SK-N-SH (cell line): ENCODE measurements at regions not wholly inside any gene's neighbourhood (a gene's known extent, or its start where the extent isn't known, plus 50 kb on each side); places are given as distances from the start of the nearest gene placed in this dataset.

Source experiments
- CTCF ChIA-PET: fragments of 300-600, 350-600 bp; formaldehyde crosslinking; extraction: SDS; loops from one replicate; lab custom pipeline; 2021; lab: Yijun Ruan, JAX
- POLR2A ChIA-PET: fragments of 350-600 bp; sonication (Branson Sonifier 250); formaldehyde crosslinking; extraction: SDS; loops from one replicate; lab custom pipeline; 2020; ENCODE audit warnings: antibody characterized with exemption, inconsistent platforms; lab: Yijun Ruan, JAX
- DNase-seq: peaks from one replicate; pipeline ENCODE4 v3.0.0; 2012
- H2AFZ ChIP-seq: fragments of 200-600 bp; sonication (generic); 2 replicates; pipeline ENCODE4 v1.8.1; 2016; ENCODE audit warnings: antibody characterized with exemption, mild to moderate bottlenecking, low read depth
- H3F3A ChIP-seq: fragments of 200-600 bp; sonication (generic); replicated peaks from 2 replicates; pipeline ENCODE3; 2016; ENCODE audit warnings: antibody characterized with exemption, mild to moderate bottlenecking; ENCODE audit not compliant: insufficient read depth
- H3K27ac ChIP-seq, 2 experiments: fragments of 200-500 bp in 1 of 2; fragments of 200-600 bp in 1 of 2; sonication (Bioruptor generic) in 1 of 2; sonication (generic), shearing (Covaris generic) in 1 of 2; 2 replicates each; pipeline versions ENCODE4 v1.5.1 to v1.6.1; 2014 to 2016; ENCODE audit warnings: low read depth in 2 of 2, inconsistent platforms in 1 of 2, low read length in 1 of 2, mild to moderate bottlenecking in 1 of 2, mixed read lengths in 1 of 2
- H3K27me3 ChIP-seq: fragments of 200-600 bp; sonication (generic), shearing (Covaris generic); 2 replicates; pipeline ENCODE4 v1.6.1; 2016; ENCODE audit warnings: mixed run types; ENCODE audit not compliant: insufficient read depth
- H3K36me3 ChIP-seq, 2 experiments: fragments of 200-500 bp in 1 of 2; fragments of 200-600 bp in 1 of 2; sonication (Bioruptor generic) in 1 of 2; sonication (generic) in 1 of 2; replicated peaks in 1 of 2; 2 replicates each; pipeline versions ENCODE3 to v1.5.1; 2014 to 2016; ENCODE audit warnings: low read length in 1 of 2, mild to moderate bottlenecking in 1 of 2; ENCODE audit not compliant: insufficient read depth in 2 of 2, control insufficient read depth in 1 of 2
- H3K4me1 ChIP-seq, 2 experiments: fragments of 200-500 bp in 1 of 2; fragments of 200-600 bp in 1 of 2; sonication (Bioruptor generic) in 1 of 2; sonication (generic), shearing (Covaris generic) in 1 of 2; 2 replicates each; pipeline versions ENCODE4 v1.5.1 to v1.6.1; 2014 to 2016; ENCODE audit warnings: low read depth in 1 of 2, low read length in 1 of 2, mixed run types in 1 of 2; ENCODE audit not compliant: insufficient read depth in 2 of 2, control insufficient read depth in 1 of 2
- H3K4me2 ChIP-seq: fragments of 200-600 bp; sonication (generic), shearing (Covaris generic); 2 replicates; pipeline ENCODE4 v1.6.1; 2017; ENCODE audit warnings: mixed run types
- H3K4me3 ChIP-seq, 2 experiments: fragments of 200-500 bp in 1 of 2; fragments of 200-600 bp in 1 of 2; sonication (Bioruptor generic) in 1 of 2; sonication (generic), shearing (Covaris generic) in 1 of 2; 2 replicates each; pipeline versions ENCODE4 v1.5.1 to v1.8.1; 2014 to 2016; ENCODE audit warnings: low read depth in 2 of 2, inconsistent platforms in 1 of 2, low read length in 1 of 2, mild to moderate bottlenecking in 1 of 2, mixed read lengths in 1 of 2, moderate library complexity in 1 of 2
- H3K79me2 ChIP-seq: fragments of 200-600 bp; sonication (generic); 2 replicates; pipeline ENCODE4 v1.8.1; 2017; ENCODE audit warnings: mild to moderate bottlenecking; ENCODE audit not compliant: insufficient read depth
- H3K9ac ChIP-seq: fragments of 200-600 bp; sonication (generic); 2 replicates; pipeline ENCODE4 v1.6.1; 2017; ENCODE audit warnings: mixed run types
- H3K9me2 ChIP-seq: fragments of 200-600 bp; sonication (generic); 2 replicates; pipeline ENCODE4 v1.6.1; 2017; ENCODE audit warnings: mixed run types
- H3K9me3 ChIP-seq: fragments of 200-600 bp; sonication (generic); 2 replicates; pipeline ENCODE4 v1.6.1; 2017; ENCODE audit warnings: mixed run types, mild to moderate bottlenecking, moderate library complexity
- H4K20me1 ChIP-seq: fragments of 200-600 bp; sonication (generic); 2 replicates; pipeline ENCODE4 v1.6.1; 2017; ENCODE audit warnings: mild to moderate bottlenecking, mixed run types; ENCODE audit not compliant: insufficient read depth
- CHD2 ChIP-seq: fragments of 150-350 bp; IDR thresholded peaks from 2 replicates; pipeline ENCODE4 v1.6.1; 2018; ENCODE audit warnings: low read length; ENCODE audit not compliant: partially characterized antibody
- CTCF ChIP-seq: fragments of 200-600 bp; sonication (generic); IDR thresholded peaks from 2 replicates; pipeline ENCODE4 v1.6.1; 2017; ENCODE audit warnings: antibody characterized with exemption, mild to moderate bottlenecking, moderate library complexity
- ELF1 ChIP-seq: IDR thresholded peaks from 2 replicates; pipeline ENCODE4 v1.4.0; 2012
- EZH2phosphoT487 ChIP-seq: fragments of 200-600 bp; sonication (generic); IDR thresholded peaks from 2 replicates; pipeline ENCODE4 v1.6.1; 2017; ENCODE audit warnings: low read depth, mixed run types, mild to moderate bottlenecking, antibody characterized with exemption, moderate library complexity, borderline replicate concordance
- FOSL2 ChIP-seq: IDR thresholded peaks from 2 replicates; pipeline ENCODE4 v1.4.0; 2012; ENCODE audit warnings: low read depth, mild to moderate bottlenecking, moderate library complexity, borderline replicate concordance
- FOXJ3 ChIP-seq: sonication (generic); formaldehyde crosslinking; IDR thresholded peaks from 2 replicates; pipeline ENCODE4 v1.5.1; 2020; ENCODE audit warnings: mild to moderate bottlenecking, missing genetic modification reagents
- FOXM1 ChIP-seq: IDR thresholded peaks from 2 replicates; pipeline ENCODE4 v1.4.0; 2012; ENCODE audit warnings: low read depth, mild to moderate bottlenecking
- GABPA ChIP-seq: IDR thresholded peaks from 2 replicates; pipeline ENCODE4 v1.4.0; 2012; ENCODE audit warnings: low read depth, mild to moderate bottlenecking
- GATA2 ChIP-seq: sonication (generic); formaldehyde crosslinking; IDR thresholded peaks from 2 replicates; pipeline ENCODE4 v1.5.0; 2020; ENCODE audit warnings: mild to moderate bottlenecking, missing genetic modification reagents
- IRF3 ChIP-seq: fragments of 150-350 bp; IDR thresholded peaks from 2 replicates; pipeline ENCODE4 v1.6.1; 2016; ENCODE audit warnings: mild to moderate bottlenecking, low read depth, low read length
- MAX ChIP-seq: IDR thresholded peaks from 2 replicates; pipeline ENCODE4 v1.4.0; 2012; ENCODE audit warnings: low read depth
- NFIC ChIP-seq: IDR thresholded peaks from 2 replicates; pipeline ENCODE4 v1.4.0; 2012; ENCODE audit warnings: borderline replicate concordance
- PBX3 ChIP-seq: IDR thresholded peaks from 2 replicates; pipeline ENCODE4; 2012
- POLR2AphosphoS5 ChIP-seq: IDR thresholded peaks from 2 replicates; pipeline ENCODE4 v1.6.1; 2012; ENCODE audit warnings: low read depth, low read length
- RAD21 ChIP-seq: IDR thresholded peaks from 2 replicates; pipeline ENCODE4 v1.6.1; 2012; ENCODE audit warnings: mild to moderate bottlenecking, low read length
- RCOR1 ChIP-seq: fragments of 150-350 bp; IDR thresholded peaks from 2 replicates; pipeline ENCODE4 v1.6.1; 2017; ENCODE audit warnings: antibody characterized with exemption, low read length
- RXRA ChIP-seq: IDR thresholded peaks from 2 replicates; pipeline ENCODE4 v1.4.0; 2012; ENCODE audit warnings: low read depth, mild to moderate bottlenecking, borderline replicate concordance
- SIN3A ChIP-seq: IDR thresholded peaks from 2 replicates; pipeline ENCODE4 v1.6.1; 2012; ENCODE audit warnings: low read depth, mild to moderate bottlenecking, low read length, moderate library complexity, borderline replicate concordance
- TCF12 ChIP-seq: IDR thresholded peaks from 2 replicates; pipeline ENCODE4 v1.4.0; 2012
- TEAD4 ChIP-seq: IDR thresholded peaks from 2 replicates; pipeline ENCODE4 v1.4.0; 2012; ENCODE audit warnings: mild to moderate bottlenecking, borderline replicate concordance; ENCODE audit not compliant: insufficient read depth
- YY1 ChIP-seq: IDR thresholded peaks from 2 replicates; pipeline ENCODE4 v1.4.0; 2012; ENCODE audit warnings: low read depth, mild to moderate bottlenecking
- WGBS: methylation state at CpG from one replicate; pipeline ENCODE4 v1.1.6; 2017; ENCODE audit warnings: low lambda C conversion rate; 5-methylcytosine and 5-hydroxymethylcytosine counted together
- TF ChIP-seq, protein P1 (sequence below): fragments of 150-350 bp; IDR thresholded peaks from 2 replicates; pipeline ENCODE4 v1.6.1; 2017; ENCODE audit warnings: antibody characterized with exemption, low read length, low read depth, borderline replicate concordance

DNA sequence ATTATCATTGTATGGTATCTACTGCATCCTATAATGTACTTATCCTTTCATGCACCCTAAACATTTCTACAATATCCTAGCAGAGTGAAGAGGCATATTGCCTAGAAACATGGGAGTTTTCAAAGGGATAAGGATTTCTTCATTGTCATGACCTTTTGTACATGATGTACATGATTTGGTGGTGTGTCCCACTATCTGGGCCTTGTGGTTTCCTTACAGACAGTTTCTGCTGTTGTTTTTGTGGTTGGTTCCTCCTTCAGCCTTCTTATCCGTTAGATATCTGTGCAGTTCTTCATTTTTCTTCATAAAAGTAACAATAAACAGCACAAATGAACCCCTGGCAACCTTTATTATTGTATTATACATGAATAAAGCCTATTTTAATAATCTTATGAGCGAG is 70.4 kb upstream of the BACH1 start:
- CTCF ChIA-PET: no interaction called here
- 71% methylated on average over 2 of the region's 2 CpGs for WGBS
- H3K9me2 ChIP-seq: no peaks in the 10 kb centered on the region
- DNase-seq: no peak
- POLR2A ChIA-PET: no interaction called here
- peaks cover 0 to 14% of the 10 kb centered on the region in 2 experiments; a peak in 3 of 4 replicates for H3K4me1 ChIP-seq
- peaks cover 0 to 16% of the 10 kb centered on the region in 2 experiments for H3K36me3 ChIP-seq
- H4K20me1 ChIP-seq: no peaks in the 10 kb centered on the region
- no peaks in the 10 kb centered on the region for H3F3A ChIP-seq
- no peak overlapping the region for H3K4me3 ChIP-seq
- H3K27me3 ChIP-seq: no peaks in the 10 kb centered on the region
- H3K4me2 ChIP-seq: no peak overlapping the region
- H3K27ac ChIP-seq: no peak overlapping the region
- H3K79me2 ChIP-seq: no peaks in the 10 kb centered on the region; the same call in none of the 2 replicates
- no peak overlapping the region for H2AFZ ChIP-seq
- H3K9me3 ChIP-seq: peaks cover 7% of the 10 kb centered on the region; the same call in 1 of the 2 replicates
- H3K9ac ChIP-seq: no peak overlapping the region
- no peak for TF ChIP-seq EZH2phosphoT487
- TF ChIP-seq POLR2AphosphoS5: no peak
- TF ChIP-seq GATA2 (CRISPR knock-in tag): no peak
- TF ChIP-seq MAX: no peak
- TF ChIP-seq ELF1: no peak
- TF ChIP-seq CHD2: no peak
- TF ChIP-seq FOXM1: no peak
- TF ChIP-seq PBX3: no peak
- TF ChIP-seq FOSL2: no peak
- no peak for TF ChIP-seq SIN3A
- TF ChIP-seq GABPA: no peak
- TF ChIP-seq TEAD4: no peak
- no peak for TF ChIP-seq RAD21
- TF ChIP-seq NFIC: no peak
- no peak for TF ChIP-seq FOXJ3 (CRISPR knock-in tag)
- TF ChIP-seq, protein P1, sequence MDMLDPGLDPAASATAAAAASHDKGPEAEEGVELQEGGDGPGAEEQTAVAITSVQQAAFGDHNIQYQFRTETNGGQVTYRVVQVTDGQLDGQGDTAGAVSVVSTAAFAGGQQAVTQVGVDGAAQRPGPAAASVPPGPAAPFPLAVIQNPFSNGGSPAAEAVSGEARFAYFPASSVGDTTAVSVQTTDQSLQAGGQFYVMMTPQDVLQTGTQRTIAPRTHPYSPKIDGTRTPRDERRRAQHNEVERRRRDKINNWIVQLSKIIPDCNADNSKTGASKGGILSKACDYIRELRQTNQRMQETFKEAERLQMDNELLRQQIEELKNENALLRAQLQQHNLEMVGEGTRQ: no peak
- no peak for TF ChIP-seq TCF12
- TF ChIP-seq, all 33 proteins: peak for 0

- 100% methylated on average over 3 of the region's 3 CpGs for WGBS
- H3K36me3 ChIP-seq: peaks cover 0 to 9% of the 10 kb centered on the region in 2 experiments
- H3K27ac ChIP-seq: no peak overlapping the region
- no peaks in the 10 kb centered on the region for H3K9me2 ChIP-seq
- H3K9ac ChIP-seq: no peak overlapping the region
- 0 out of 2 replicates have a peak, but pooled peaks cover under 1% of the 10 kb centered on the region for H3K9me3 ChIP-seq
- H3K4me1 ChIP-seq: peaks cover 0 to 18% of the 10 kb centered on the region in 2 experiments; a peak in 3 of 4 replicates
- H3K27me3 ChIP-seq: no peaks in the 10 kb centered on the region
- POLR2A ChIA-PET: no interaction called here
- DNase-seq: no peak
- H2AFZ ChIP-seq: no peak overlapping the region
- H3F3A ChIP-seq: no peaks in the 10 kb centered on the region
- CTCF ChIA-PET: interaction anchor here (0.8 kb wide), 1 partner anchor 12 kb away, joined by 3 read pairs; no protein-coding TSS in a partner anchor
- H3K79me2 ChIP-seq: no peaks in the 10 kb centered on the region; the same call in none of the 2 replicates
- no peaks in the 10 kb centered on the region for H4K20me1 ChIP-seq
- H3K4me2 ChIP-seq: no peak overlapping the region
- H3K4me3 ChIP-seq: no peak overlapping the region
- no peak for TF ChIP-seq GATA2 (CRISPR knock-in tag)
- no peak for TF ChIP-seq YY1
- no peak for TF ChIP-seq CHD2
- no peak for TF ChIP-seq RCOR1
- TF ChIP-seq RAD21: no peak
- TF ChIP-seq FOXM1: no peak
- no peak for TF ChIP-seq RXRA
- no peak for TF ChIP-seq FOXJ3 (CRISPR knock-in tag)
- TF ChIP-seq CTCF: no peak
- TF ChIP-seq EZH2phosphoT487: no peak
- TF ChIP-seq IRF3: no peak
- TF ChIP-seq GABPA: no peak
Observed at GRCh38 chr21:29230551-29231261, 68.0 kb upstream of the BACH1 start.
